ENCODE measurements at regions not wholly inside any gene's neighbourhood (a gene's known extent, or its start where the extent isn't known, plus 50 kb on each side); places are given as distances from the start of the nearest gene placed in this dataset.

DNA sequence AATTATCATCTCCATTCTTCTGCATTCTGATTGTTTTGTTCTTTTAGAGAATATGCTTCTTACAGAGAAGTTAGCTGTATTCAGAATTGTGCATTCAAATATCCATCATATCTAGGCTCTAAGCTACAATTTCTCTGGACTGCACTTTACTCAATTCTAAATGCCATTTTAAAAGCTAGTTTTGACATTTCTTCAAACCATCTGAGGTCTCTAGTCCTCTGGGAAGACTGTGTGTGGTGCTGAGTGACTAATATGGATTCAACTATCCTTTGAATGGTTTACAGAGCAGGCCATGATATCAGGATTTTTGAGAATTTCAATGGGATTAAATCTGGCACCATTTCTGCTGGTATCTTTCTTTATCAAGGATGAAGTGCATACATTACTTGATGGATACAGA is 285.7 kb downstream of the BTBD3 start:
- TF ChIP-seq CSDC2 (CRISPR knock-in tag; IDR thresholded peaks at IDR 0.05): no peak
- no peak for TF ChIP-seq ZNF8 (CRISPR knock-in tag; IDR thresholded peaks at IDR 0.05)
- no peak for TF ChIP-seq ZFP30 (CRISPR knock-in tag; IDR thresholded peaks at IDR 0.05)
- no peak for TF ChIP-seq ARNTL (CRISPR knock-in tag; IDR thresholded peaks at IDR 0.05; ENCODE audit: borderline replicate concordance, low read depth)
- no peak for TF ChIP-seq ISL1 (CRISPR knock-in tag; IDR thresholded peaks at IDR 0.05)
- TF ChIP-seq, protein P1, sequence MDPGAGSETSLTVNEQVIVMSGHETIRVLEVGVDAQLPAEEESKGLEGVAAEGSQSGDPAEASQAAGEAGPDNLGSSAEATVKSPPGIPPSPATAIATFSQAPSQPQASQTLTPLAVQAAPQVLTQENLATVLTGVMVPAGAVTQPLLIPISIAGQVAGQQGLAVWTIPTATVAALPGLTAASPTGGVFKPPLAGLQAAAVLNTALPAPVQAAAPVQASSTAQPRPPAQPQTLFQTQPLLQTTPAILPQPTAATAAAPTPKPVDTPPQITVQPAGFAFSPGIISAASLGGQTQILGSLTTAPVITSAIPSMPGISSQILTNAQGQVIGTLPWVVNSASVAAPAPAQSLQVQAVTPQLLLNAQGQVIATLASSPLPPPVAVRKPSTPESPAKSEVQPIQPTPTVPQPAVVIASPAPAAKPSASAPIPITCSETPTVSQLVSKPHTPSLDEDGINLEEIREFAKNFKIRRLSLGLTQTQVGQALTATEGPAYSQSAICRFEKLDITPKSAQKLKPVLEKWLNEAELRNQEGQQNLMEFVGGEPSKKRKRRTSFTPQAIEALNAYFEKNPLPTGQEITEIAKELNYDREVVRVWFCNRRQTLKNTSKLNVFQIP (CRISPR knock-in tag; IDR thresholded peaks at IDR 0.05; ENCODE audit: borderline replicate concordance, low read depth): no peak
- TF ChIP-seq, protein P2, sequence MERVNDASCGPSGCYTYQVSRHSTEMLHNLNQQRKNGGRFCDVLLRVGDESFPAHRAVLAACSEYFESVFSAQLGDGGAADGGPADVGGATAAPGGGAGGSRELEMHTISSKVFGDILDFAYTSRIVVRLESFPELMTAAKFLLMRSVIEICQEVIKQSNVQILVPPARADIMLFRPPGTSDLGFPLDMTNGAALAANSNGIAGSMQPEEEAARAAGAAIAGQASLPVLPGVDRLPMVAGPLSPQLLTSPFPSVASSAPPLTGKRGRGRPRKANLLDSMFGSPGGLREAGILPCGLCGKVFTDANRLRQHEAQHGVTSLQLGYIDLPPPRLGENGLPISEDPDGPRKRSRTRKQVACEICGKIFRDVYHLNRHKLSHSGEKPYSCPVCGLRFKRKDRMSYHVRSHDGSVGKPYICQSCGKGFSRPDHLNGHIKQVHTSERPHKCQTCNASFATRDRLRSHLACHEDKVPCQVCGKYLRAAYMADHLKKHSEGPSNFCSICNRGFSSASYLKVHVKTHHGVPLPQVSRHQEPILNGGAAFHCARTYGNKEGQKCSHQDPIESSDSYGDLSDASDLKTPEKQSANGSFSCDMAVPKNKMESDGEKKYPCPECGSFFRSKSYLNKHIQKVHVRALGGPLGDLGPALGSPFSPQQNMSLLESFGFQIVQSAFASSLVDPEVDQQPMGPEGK (CRISPR knock-in tag; IDR thresholded peaks at IDR 0.05; ENCODE audit: borderline replicate concordance): no peak
- no peak for TF ChIP-seq RARB (CRISPR knock-in tag; IDR thresholded peaks at IDR 0.05)
- TF ChIP-seq OSR1 (CRISPR knock-in tag; IDR thresholded peaks at IDR 0.05): no peak
- TF ChIP-seq ZC3H10 (CRISPR knock-in tag; IDR thresholded peaks at IDR 0.05): no peak
- no peak for TF ChIP-seq ZFP3 (CRISPR knock-in tag; IDR thresholded peaks at IDR 0.05)
